Lower lobe of right lung (tissue), 2 donors: ENCODE measurements at regions not wholly inside any gene's neighbourhood (a gene's known extent, or its start where the extent isn't known, plus 50 kb on each side); places are given as distances from the start of the nearest gene placed in this dataset.

Experiments used
- ATAC-seq, 2 donors: fragments of 200-7000 bp; cut with Tn5 transposase; one replicate each; pipeline ENCODE4 v1.9.1; 2020 to 2022; ENCODE audit warnings: mild to moderate bottlenecking in 2 of 2, moderate library complexity in 2 of 2
- DNase-seq: peaks from one replicate; pipeline ENCODE4 v3.0.0-alpha.2; 2020
- H3K27ac ChIP-seq: fragments of 200-600 bp; one replicate; pipeline ENCODE4 v1.8.0; 2022
- H3K27me3 ChIP-seq: fragments of 200-600 bp; one replicate; pipeline ENCODE4 v1.8.0; 2022; ENCODE audit warnings: low read depth
- H3K36me3 ChIP-seq: fragments of 200-600 bp; one replicate; pipeline ENCODE4 v1.8.0; 2022; ENCODE audit warnings: mild to moderate bottlenecking
- H3K4me1 ChIP-seq: fragments of 200-600 bp; one replicate; pipeline ENCODE4 v1.8.0; 2022
- H3K4me3 ChIP-seq: fragments of 200-600 bp; one replicate; pipeline ENCODE4 v1.8.0; 2022; ENCODE audit warnings: mild to moderate bottlenecking
- H3K9me3 ChIP-seq: fragments of 200-600 bp; one replicate; pipeline ENCODE4 v1.8.0; 2022
- CTCF ChIP-seq: fragments of 200-600 bp; IDR thresholded peaks from one replicate; pipeline ENCODE4 v1.8.0; 2022; ENCODE audit warnings: antibody characterized with exemption, mild to moderate bottlenecking
- intact Hi-C: fragments of 100-400 bp; cut with DNase I; formaldehyde crosslinking; loops from one replicate; pipeline ENCODE4 v1.11.0; 2022
- donor health status: DM: no; HTN: yes; CAD: no; lungs with severe emphysema.

GRCh38 chr2:8538931-8539621, 142.8 kb upstream of the ID2 start:
- no peak for TF ChIP-seq CTCF
- Histone ChIP-seq H3K4me1 (peaks cover 88% of the 10 kb centered on the region), H3K27ac (peak overlapping the region; percentile 58), H3K36me3 (no peaks in the 10 kb centered on the region), H3K27me3 (no peaks in the 10 kb centered on the region), H3K4me3 (no peak overlapping the region), H3K9me3 (no peaks in the 10 kb centered on the region)
- ATAC-seq (no peak), DNase-seq (no peak)
- intact Hi-C loops = no loop called here

GRCh38 chr2:8539743-8540551, 141.9 kb upstream of the ID2 start:
- intact Hi-C loops = no loop called here
- Histone ChIP-seq H3K27ac (peak overlapping the region; percentile 60), H3K4me1 (peaks cover 87% of the 10 kb centered on the region), H3K9me3 (no peaks in the 10 kb centered on the region), H3K4me3 (no peak overlapping the region), H3K27me3 (no peaks in the 10 kb centered on the region), H3K36me3 (no peaks in the 10 kb centered on the region)
- no peak for TF ChIP-seq CTCF
- DNase-seq (peak; percentile 73), ATAC-seq (peak; percentile 28 to 31)

- Histone ChIP-seq H3K4me1 (peaks cover 87% of the 10 kb centered on the region), H3K36me3 (no peaks in the 10 kb centered on the region), H3K9me3 (no peaks in the 10 kb centered on the region), H3K4me3 (no peak overlapping the region), H3K27ac (peak overlapping the region; percentile 60), H3K27me3 (no peaks in the 10 kb centered on the region)
- ATAC-seq (no peak), DNase-seq (no peak)
- TF ChIP-seq CTCF = no peak
- intact Hi-C loops = no loop called here
Measured at GRCh38 chr2:8540552-8541055, 141.3 kb upstream of the ID2 start.

- ATAC-seq (no peak), DNase-seq (no peak)
- no peaks in the 10 kb centered on the region for H3K27me3 ChIP-seq
- intact Hi-C loops = no loop called here
- no peaks in the 10 kb centered on the region for H3K36me3 ChIP-seq
- no peak for TF ChIP-seq CTCF
- H3K4me1 ChIP-seq = peaks cover 87% of the 10 kb centered on the region
- H3K27ac ChIP-seq = no peak overlapping the region
- H3K4me3 ChIP-seq = no peak overlapping the region
- H3K9me3 ChIP-seq = no peaks in the 10 kb centered on the region
Measured at GRCh38 chr2:8541223-8541622, 140.6 kb upstream of the ID2 start.

- Histone ChIP-seq H3K4me1 (peaks cover 83% of the 10 kb centered on the region), H3K27me3 (no peaks in the 10 kb centered on the region), H3K4me3 (no peak overlapping the region), H3K9me3 (no peaks in the 10 kb centered on the region), H3K27ac (no peak overlapping the region), H3K36me3 (no peaks in the 10 kb centered on the region)
- DNase-seq = no peak
- intact Hi-C loops = no loop called here
- ATAC-seq = no peak
- no peak for TF ChIP-seq CTCF
Measured at GRCh38 chr2:8541636-8542035, 140.2 kb upstream of the ID2 start.
